HG03469 (cell line): ENCODE measurements at regions not wholly inside any gene's neighbourhood (a gene's known extent, or its start where the extent isn't known, plus 50 kb on each side); places are given as distances from the start of the nearest gene placed in this dataset.
"Not testable (repeated sequence)": the region's sequence is repeated elsewhere in the genome, so short reads cannot be mapped to it uniquely, and the experiment has no call there.

Experiments used
- ATAC-seq: cut with Tn5 transposase; IDR thresholded peaks from one replicate; pipeline ENCODE4 v1.9.1; 2021; ENCODE audit warnings: mild to moderate bottlenecking, moderate library complexity, moderate number of reproducible peaks; ENCODE audit not compliant: unreplicated experiment

GRCh38 chr3:28028554-28028953 is 212.9 kb upstream of the CMC1 start:
- ATAC-seq, result no peak

- no peak for ATAC-seq
Observed at GRCh38 chr3:28033059-28033784, 208.2 kb upstream of the CMC1 start.

- ATAC-seq, result no peak
Observed at GRCh38 chr3:28036599-28037575, 204.5 kb upstream of the CMC1 start.

GRCh38 chr3:28039234-28039633 is 202.2 kb upstream of the CMC1 start:
- ATAC-seq, result no peak

GRCh38 chr3:28039829-28040228 is 201.6 kb upstream of the CMC1 start:
- no peak for ATAC-seq

GRCh38 chr3:28042095-28042635 is 199.3 kb upstream of the CMC1 start:
- no peak for ATAC-seq

- ATAC-seq, result no peak
Observed at GRCh38 chr3:28042707-28043106, 198.7 kb upstream of the CMC1 start.

- no peak for ATAC-seq
Observed at GRCh38 chr3:28050120-28050519, 191.3 kb upstream of the CMC1 start.

GRCh38 chr3:28050885-28051284 is 190.5 kb upstream of the CMC1 start:
- no peak for ATAC-seq

GRCh38 chr3:28053759-28054158 is 187.7 kb upstream of the CMC1 start:
- no peak for ATAC-seq

GRCh38 chr3:28056806-28057205 is 184.6 kb upstream of the CMC1 start:
- ATAC-seq, result no peak

GRCh38 chr3:28057539-28057938 is 183.9 kb upstream of the CMC1 start:
- no peak for ATAC-seq

- ATAC-seq, result not testable (repeated sequence)
Observed at GRCh38 chr3:28059199-28059598, 182.2 kb upstream of the CMC1 start.

GRCh38 chr3:28066020-28066419 is 175.4 kb upstream of the CMC1 start:
- no peak for ATAC-seq

GRCh38 chr3:28067014-28067413 is 174.4 kb upstream of the CMC1 start:
- ATAC-seq, result no peak

GRCh38 chr3:28068342-28068741 is 173.1 kb upstream of the CMC1 start:
- ATAC-seq, result no peak

- no peak for ATAC-seq
Observed at GRCh38 chr3:28069438-28069837, 172.0 kb upstream of the CMC1 start.

GRCh38 chr3:28076246-28076645 is 165.2 kb upstream of the CMC1 start:
- ATAC-seq, result no peak

GRCh38 chr3:28077572-28077971 is 163.8 kb upstream of the CMC1 start:
- no peak for ATAC-seq

- no peak for ATAC-seq
Observed at GRCh38 chr3:28078536-28078935, 162.9 kb upstream of the CMC1 start.

GRCh38 chr3:28080716-28081115 is 160.7 kb upstream of the CMC1 start:
- ATAC-seq, result no peak

- peak; percentile 40 for ATAC-seq
Observed at GRCh38 chr3:28081533-28081947, 159.9 kb upstream of the CMC1 start.
